ENCODE measurements at regions not wholly inside any gene's neighbourhood (a gene's known extent, or its start where the extent isn't known, plus 50 kb on each side); places are given as distances from the start of the nearest gene placed in this dataset.

GRCh38 chr12:13570005-13570694, 373.6 kb downstream of the EMP1 start:
- Histone ChIP-seq H3K79me2 (ENCODE audit: insufficient read depth, low read length) (no peaks in the 10 kb centered on the region), H3F3A (ENCODE audit: insufficient read depth, low read length) (no peaks in the 10 kb centered on the region), H3K36me3 (ENCODE audit: insufficient read depth, low read length) (no peaks in the 10 kb centered on the region), H3K27ac (ENCODE audit: low read depth, low read length, poor library complexity, severe bottlenecking) (no peak overlapping the region), H3K4me1 (ENCODE audit: insufficient read depth, low read length, severe bottlenecking) (no peaks in the 10 kb centered on the region), H2AFZ (ENCODE audit: low read length) (no peak overlapping the region), H3K27me3 (ENCODE audit: insufficient read depth, low read length) (0 out of 2 replicates have a peak, but pooled peaks cover 5% of the 10 kb centered on the region), H3K4me3 (ENCODE audit: low read depth, low read length, poor library complexity, severe bottlenecking) (no peak overlapping the region), H3K9me3 (ENCODE audit: low read length) (no peaks in the 10 kb centered on the region), H3K4me2 (ENCODE audit: low read length) (no peak overlapping the region), H4K20me1 (ENCODE audit: insufficient read depth, low read length) (no peaks in the 10 kb centered on the region), H3K9me2 (ENCODE audit: low read depth, low read length) (no peaks in the 10 kb centered on the region), H3K9ac (ENCODE audit: low read length) (no peak overlapping the region)
- TF ChIP-seq CTCF (IDR thresholded peaks at IDR 0.05; ENCODE audit: low read length) (no peak), EZH2 (IDR thresholded peaks at IDR 0.05; ENCODE audit: borderline replicate concordance, low read length) (no peak)

GRCh38 chr12:13566292-13566691, 369.8 kb downstream of the EMP1 start:
- no peak overlapping the region for H3K4me2 ChIP-seq (ENCODE audit: low read length)
- H3K9me2 ChIP-seq (ENCODE audit: low read depth, low read length), result no peaks in the 10 kb centered on the region
- H2AFZ ChIP-seq (ENCODE audit: low read length), result no peak overlapping the region
- no peak overlapping the region for H3K4me3 ChIP-seq (ENCODE audit: low read depth, low read length, poor library complexity, severe bottlenecking)
- H3K4me1 ChIP-seq (ENCODE audit: insufficient read depth, low read length, severe bottlenecking), result no peaks in the 10 kb centered on the region
- H3K9me3 ChIP-seq (ENCODE audit: low read length), result no peaks in the 10 kb centered on the region
- no peak overlapping the region for H3K9ac ChIP-seq (ENCODE audit: low read length)
- no peaks in the 10 kb centered on the region for H4K20me1 ChIP-seq (ENCODE audit: insufficient read depth, low read length)
- no peak overlapping the region for H3K27ac ChIP-seq (ENCODE audit: low read depth, low read length, poor library complexity, severe bottlenecking)
- 0 out of 2 replicates have a peak, but pooled peaks cover 8% of the 10 kb centered on the region for H3K27me3 ChIP-seq (ENCODE audit: insufficient read depth, low read length)
- H3K79me2 ChIP-seq (ENCODE audit: insufficient read depth, low read length), result no peaks in the 10 kb centered on the region
- no peaks in the 10 kb centered on the region for H3F3A ChIP-seq (ENCODE audit: insufficient read depth, low read length)
- no peak for TF ChIP-seq EZH2 (IDR thresholded peaks at IDR 0.05; ENCODE audit: borderline replicate concordance, low read length)
- no peak for TF ChIP-seq CTCF (IDR thresholded peaks at IDR 0.05; ENCODE audit: low read length)
- no peaks in the 10 kb centered on the region for H3K36me3 ChIP-seq (ENCODE audit: insufficient read depth, low read length)

- Histone ChIP-seq H3F3A (ENCODE audit: insufficient read depth, low read length) (no peaks in the 10 kb centered on the region), H3K9ac (ENCODE audit: low read length) (no peak overlapping the region), H3K9me3 (ENCODE audit: low read length) (no peaks in the 10 kb centered on the region), H3K27me3 (ENCODE audit: insufficient read depth, low read length) (0 out of 2 replicates have a peak, but pooled peaks cover 8% of the 10 kb centered on the region), H3K79me2 (ENCODE audit: insufficient read depth, low read length) (no peaks in the 10 kb centered on the region), H3K4me3 (ENCODE audit: low read depth, low read length, poor library complexity, severe bottlenecking) (no peak overlapping the region), H3K27ac (ENCODE audit: low read depth, low read length, poor library complexity, severe bottlenecking) (no peak overlapping the region), H2AFZ (ENCODE audit: low read length) (no peak overlapping the region), H3K36me3 (ENCODE audit: insufficient read depth, low read length) (no peaks in the 10 kb centered on the region), H3K9me2 (ENCODE audit: low read depth, low read length) (no peaks in the 10 kb centered on the region), H4K20me1 (ENCODE audit: insufficient read depth, low read length) (no peaks in the 10 kb centered on the region), H3K4me2 (ENCODE audit: low read length) (no peak overlapping the region), H3K4me1 (ENCODE audit: insufficient read depth, low read length, severe bottlenecking) (no peaks in the 10 kb centered on the region)
- TF ChIP-seq EZH2 (IDR thresholded peaks at IDR 0.05; ENCODE audit: borderline replicate concordance, low read length) (no peak), CTCF (IDR thresholded peaks at IDR 0.05; ENCODE audit: low read length) (no peak)
Measured at GRCh38 chr12:13564266-13564810, 367.8 kb downstream of the EMP1 start.

Measured in OCI-LY1 (cell line).